ENCODE measurements at regions not wholly inside any gene's neighbourhood (a gene's known extent, or its start where the extent isn't known, plus 50 kb on each side); places are given as distances from the start of the nearest gene placed in this dataset.

DNA sequence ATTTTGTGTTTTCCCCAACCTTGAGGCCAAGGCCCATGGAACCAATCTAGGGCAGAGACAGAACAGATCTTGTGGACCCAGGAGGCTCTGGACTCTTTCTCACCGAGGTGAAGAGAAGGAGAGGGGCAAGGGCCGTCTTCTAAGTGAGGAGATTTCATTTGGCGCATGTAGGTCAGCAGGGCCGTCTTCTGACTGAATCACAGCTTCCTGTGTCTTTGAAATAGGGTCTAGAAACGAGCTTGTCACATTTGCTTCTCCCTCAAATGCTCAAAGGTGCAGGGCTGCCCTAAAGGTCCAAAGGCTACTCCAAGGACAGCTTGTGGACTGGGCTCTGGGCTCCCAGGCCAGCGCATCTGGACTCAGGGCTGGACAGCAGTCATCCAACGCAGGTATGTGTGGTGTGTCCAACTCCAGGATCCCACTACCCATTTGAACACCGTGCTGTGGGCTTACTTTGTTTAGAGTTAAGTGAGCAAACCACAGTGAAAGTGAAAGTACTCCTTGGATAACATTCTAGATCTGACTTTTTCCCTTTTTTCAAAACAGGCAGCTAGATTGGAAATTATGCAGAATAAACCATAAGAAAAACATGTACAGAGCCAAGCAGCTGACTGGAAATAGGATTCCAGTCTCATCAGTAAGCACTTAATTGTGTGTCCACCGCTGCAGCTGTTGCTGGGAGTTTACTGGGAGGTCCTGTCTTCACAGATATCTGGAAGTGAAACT, 357.0 kb downstream of the GADD45G start:
- TF ChIP-seq, protein P1, sequence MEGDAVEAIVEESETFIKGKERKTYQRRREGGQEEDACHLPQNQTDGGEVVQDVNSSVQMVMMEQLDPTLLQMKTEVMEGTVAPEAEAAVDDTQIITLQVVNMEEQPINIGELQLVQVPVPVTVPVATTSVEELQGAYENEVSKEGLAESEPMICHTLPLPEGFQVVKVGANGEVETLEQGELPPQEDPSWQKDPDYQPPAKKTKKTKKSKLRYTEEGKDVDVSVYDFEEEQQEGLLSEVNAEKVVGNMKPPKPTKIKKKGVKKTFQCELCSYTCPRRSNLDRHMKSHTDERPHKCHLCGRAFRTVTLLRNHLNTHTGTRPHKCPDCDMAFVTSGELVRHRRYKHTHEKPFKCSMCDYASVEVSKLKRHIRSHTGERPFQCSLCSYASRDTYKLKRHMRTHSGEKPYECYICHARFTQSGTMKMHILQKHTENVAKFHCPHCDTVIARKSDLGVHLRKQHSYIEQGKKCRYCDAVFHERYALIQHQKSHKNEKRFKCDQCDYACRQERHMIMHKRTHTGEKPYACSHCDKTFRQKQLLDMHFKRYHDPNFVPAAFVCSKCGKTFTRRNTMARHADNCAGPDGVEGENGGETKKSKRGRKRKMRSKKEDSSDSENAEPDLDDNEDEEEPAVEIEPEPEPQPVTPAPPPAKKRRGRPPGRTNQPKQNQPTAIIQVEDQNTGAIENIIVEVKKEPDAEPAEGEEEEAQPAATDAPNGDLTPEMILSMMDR (IDR thresholded peaks at IDR 0.05; ENCODE audit: low read depth, low read length), result no peak
- no peak overlapping the region for H3K4me3 ChIP-seq (replicated peaks in 1 of 2; ENCODE audit: low read depth in 2 of 2, low read length in 2 of 2)
- peak in 1 of 2 donors; percentile 14 for DNase-seq (ENCODE audit: low read depth in 2 of 2)

GRCh38 chr9:89963280-89963679, 358.5 kb downstream of the GADD45G start:
- TF ChIP-seq, protein P1 (IDR thresholded peaks at IDR 0.05; ENCODE audit: low read depth, low read length), result no peak
- H3K4me3 ChIP-seq (replicated peaks in 1 of 2; ENCODE audit: low read depth in 2 of 2, low read length in 2 of 2), result no peak overlapping the region
- no peak for DNase-seq (ENCODE audit: low read depth in 2 of 2)

DNA sequence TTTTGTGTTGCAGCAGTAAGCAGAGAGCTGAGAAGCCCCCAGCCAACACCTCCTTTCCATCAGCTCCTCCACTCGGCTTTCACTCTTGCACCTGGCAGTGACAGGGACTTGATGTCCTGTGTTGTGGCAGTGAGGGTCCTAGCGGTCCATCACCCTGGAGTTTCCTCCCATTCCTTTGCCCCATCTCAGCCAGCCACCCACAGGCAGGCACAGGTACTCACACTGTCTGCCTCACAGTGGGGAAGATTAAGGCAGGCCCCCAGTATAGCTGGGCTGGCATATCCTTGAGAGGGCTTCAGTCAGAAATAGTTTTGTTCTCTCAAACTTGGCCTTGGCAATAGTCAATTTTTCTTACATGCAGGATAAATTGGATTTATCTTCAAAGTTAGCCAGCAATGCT, 362.7 kb downstream of the GADD45G start:
- no peak overlapping the region for H3K4me3 ChIP-seq (replicated peaks in 1 of 2; ENCODE audit: low read depth in 2 of 2, low read length in 2 of 2)
- no peak for DNase-seq (ENCODE audit: low read depth in 2 of 2)
- TF ChIP-seq, protein P1 (IDR thresholded peaks at IDR 0.05; ENCODE audit: low read depth, low read length), result no peak

DNA sequence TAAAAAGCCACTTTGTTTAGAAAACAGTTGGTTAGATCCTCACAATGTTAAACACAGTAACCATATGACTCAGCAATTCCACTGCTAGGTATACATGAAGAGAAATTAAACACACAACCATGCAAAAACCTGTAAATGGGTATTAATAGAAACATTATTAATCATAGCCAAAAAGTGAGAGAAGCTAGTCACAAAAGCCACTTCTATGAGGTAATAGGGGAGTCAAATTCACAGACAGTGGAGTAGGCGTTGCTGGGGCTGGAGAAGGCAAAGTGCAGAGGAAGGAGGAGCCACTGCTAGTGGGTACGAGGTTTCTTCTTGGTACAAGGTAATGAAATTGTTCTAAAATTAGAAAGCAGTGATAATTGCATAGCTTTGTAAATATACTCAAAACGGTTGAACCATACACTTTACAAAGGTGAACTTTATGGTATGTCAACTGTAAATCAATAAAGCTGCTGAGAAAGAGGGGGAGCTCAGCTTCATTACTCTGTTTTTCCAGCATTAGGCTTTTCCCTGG, 364.4 kb downstream of the GADD45G start:
- no peak overlapping the region for H3K4me3 ChIP-seq (replicated peaks in 1 of 2; ENCODE audit: low read depth in 2 of 2, low read length in 2 of 2)
- TF ChIP-seq, protein P1 (IDR thresholded peaks at IDR 0.05; ENCODE audit: low read depth, low read length), result no peak
- no peak for DNase-seq (ENCODE audit: low read depth in 2 of 2)

DNA sequence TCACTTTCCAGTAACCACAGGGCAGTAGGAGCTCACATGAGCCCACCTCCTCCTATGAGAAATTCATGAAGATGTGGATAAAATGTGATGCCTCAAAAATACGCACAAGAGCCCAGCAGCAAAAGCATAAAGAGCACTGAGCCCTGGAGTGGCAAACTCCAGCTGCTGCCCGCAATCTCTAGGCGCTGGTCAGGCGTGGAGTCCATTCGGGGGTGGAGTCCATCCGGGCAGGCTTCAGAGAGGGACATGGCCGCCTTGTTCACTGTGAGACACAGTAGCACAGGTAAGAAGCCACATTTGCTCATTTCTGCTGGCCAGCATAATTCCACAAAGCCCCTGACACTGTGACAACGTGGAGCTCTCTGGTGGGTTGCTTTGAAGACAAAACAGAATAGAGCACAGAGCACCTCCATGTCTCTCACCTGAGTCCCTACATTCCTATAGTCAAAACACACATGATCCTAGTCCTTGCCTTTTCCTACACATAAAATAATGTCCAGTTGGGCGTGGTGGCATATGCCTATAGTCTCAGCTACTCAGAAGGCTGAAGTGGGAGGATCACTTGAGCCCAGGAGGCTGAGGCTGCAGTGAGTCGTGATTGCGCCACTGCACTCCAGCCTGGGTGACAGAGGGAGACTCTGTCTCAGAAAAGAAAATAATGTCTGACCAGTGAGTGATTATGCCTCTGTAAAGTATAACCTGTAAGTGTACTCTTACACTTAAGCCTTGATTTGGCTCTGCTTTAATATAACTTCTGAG, 365.2 kb downstream of the GADD45G start:
- TF ChIP-seq, protein P1 (IDR thresholded peaks at IDR 0.05; ENCODE audit: low read depth, low read length), result no peak
- no peak overlapping the region for H3K4me3 ChIP-seq (replicated peaks in 1 of 2; ENCODE audit: low read depth in 2 of 2, low read length in 2 of 2)
- DNase-seq (ENCODE audit: low read depth in 2 of 2), result no peak

GRCh38 chr9:89970701-89971100, 365.9 kb downstream of the GADD45G start:
- DNase-seq (ENCODE audit: low read depth in 2 of 2), result no peak
- TF ChIP-seq, protein P1 (IDR thresholded peaks at IDR 0.05; ENCODE audit: low read depth, low read length), result no peak
- H3K4me3 ChIP-seq (replicated peaks in 1 of 2; ENCODE audit: low read depth in 2 of 2, low read length in 2 of 2), result no peak overlapping the region
